Activated CD4-positive, alpha-beta T cell treated with anti-CD3 and anti-CD28 coated beads, Interleukin-2, amount 50 U/mL, for 24 hours (primary cell): ENCODE measurements at regions not wholly inside any gene's neighbourhood (a gene's known extent, or its start where the extent isn't known, plus 50 kb on each side); places are given as distances from the start of the nearest gene placed in this dataset.
"Not testable (repeated sequence)": the region's sequence is repeated elsewhere in the genome, so short reads cannot be mapped to it uniquely, and the experiment has no call there.

Experiments used
- DNase-seq, 2 donors: peaks; one replicate each; pipeline ENCODE4 v3.0.0-alpha.2; 2020; ENCODE audit warnings: low read depth in 1 of 2, low spot score in 1 of 2

- no peak for DNase-seq
Measured at GRCh38 chr4:19119904-19120560, 1098.5 kb upstream of the LCORL start.

DNA sequence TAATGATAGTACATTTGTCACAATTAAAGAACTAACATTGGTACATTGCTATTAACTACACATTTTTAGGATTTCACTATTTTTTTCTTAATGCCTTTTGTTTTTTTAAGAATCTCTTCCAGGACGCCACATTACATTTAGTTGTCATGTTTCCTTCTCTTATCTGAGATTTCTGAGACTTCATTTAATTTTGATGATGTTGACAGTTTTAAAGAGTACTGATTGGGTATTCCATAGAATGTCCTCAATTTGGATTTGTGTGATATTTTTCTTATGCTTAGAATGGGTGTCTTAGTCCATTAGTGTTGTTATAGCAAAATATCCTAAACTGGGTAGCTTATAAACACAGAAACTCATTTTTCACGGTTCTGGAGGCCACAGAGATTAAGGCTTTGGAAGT is 1095.5 kb upstream of the LCORL start:
- DNase-seq: no peak

GRCh38 chr4:19104176-19104575 is 1082.6 kb upstream of the LCORL start:
- DNase-seq: no peak

DNA sequence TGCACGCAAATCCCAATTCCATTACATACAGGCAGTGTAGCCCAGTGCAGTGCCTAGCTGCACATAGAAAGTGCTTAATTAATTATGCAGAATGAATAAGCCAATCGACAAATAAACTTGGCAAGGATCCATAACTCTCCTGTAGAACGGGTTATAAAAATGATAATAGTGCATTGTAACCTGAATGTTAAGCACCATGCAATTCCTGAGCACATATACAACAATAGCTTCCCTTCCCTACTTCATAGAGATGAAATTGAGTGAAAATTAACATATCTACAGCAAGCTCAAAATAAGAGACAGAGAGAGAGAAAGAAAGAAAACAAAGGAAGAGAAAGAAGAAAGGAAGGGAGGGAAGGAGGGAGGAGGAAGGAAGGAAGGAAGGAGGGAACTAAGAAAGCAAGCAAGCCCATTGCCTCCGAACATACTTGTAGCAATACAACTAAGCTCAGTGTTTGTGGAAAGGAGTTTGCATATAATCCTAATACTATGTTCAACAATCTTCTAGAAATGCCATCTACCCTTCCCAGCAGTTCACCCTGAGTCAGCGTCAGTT is 1074.0 kb upstream of the LCORL start:
- no peak for DNase-seq

DNA sequence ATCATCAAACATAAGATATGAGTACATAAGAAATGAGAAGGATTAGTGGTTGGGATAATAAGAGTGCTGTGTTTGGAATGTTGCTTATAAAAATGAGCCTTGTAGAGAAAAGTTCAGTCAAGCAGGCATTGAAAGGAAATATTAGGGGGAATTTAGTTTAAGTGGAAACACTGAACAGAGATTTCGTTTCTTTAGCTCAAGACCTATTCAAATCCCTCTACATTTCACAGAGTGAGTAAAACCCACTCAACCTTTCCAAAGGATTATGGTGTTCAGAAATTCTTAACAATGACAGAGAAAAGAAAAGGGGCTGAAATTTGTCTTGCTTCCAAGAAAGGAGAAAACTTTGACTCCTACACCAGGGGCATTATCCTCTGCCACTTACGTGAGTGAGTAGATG is 1072.4 kb upstream of the LCORL start:
- DNase-seq: no peak

DNA sequence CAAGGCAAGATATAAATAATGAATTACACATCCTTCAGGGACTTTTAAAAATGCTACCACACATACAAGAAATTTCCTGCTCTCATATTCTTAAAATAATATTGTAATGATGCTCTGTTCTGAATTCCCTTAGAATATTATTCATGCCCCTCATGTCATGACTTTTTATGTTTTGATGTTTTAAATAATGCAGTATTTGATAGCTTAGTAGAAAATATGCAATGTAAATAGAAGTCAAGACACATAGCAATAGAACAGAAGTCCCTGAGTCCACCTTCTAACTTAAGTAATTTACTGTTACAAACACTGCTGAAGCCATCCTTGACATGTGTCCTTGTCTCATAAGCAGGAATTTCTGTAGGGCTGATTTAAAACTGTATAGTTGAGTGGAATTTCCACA is 1071.2 kb upstream of the LCORL start:
- DNase-seq: no peak

DNA sequence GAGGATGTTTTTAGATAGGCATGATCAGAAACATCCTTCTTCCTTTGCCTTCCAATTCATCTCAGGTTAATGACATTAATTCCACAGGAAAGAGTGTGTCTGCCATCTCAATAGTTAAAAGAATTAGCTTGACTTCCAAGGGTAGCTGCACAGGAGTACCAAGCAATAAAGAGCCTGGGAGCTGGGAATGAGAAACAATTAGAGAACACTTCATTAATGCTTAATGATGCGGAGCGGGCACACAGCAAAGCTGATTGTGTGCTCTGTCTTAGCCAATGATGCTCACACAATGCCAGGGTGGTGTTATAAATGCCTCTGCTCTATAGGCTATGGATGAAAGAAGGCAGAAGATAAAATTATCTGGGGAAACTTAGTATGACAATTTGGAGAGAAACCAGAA is 1052.5 kb upstream of the LCORL start:
- no peak for DNase-seq

DNA sequence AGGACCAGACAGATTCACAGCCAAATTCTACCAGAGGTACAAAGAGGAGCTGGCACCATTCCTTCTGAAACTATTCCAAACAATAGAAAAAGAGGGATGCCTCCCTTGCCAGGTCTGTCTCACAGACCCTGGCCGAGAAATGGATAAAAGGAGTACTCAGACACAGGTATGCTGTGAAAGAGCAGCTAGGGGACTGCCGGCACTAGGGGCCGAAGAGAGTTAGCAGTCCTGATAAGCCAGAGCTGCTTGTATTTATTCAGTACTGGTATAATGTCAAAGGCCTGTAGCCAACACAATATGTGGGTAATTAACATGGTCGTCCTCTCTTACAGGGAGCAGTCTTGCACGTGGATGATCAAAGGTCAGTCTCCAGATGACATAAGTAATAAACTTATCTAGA is 1042.1 kb upstream of the LCORL start:
- DNase-seq: no peak

DNA sequence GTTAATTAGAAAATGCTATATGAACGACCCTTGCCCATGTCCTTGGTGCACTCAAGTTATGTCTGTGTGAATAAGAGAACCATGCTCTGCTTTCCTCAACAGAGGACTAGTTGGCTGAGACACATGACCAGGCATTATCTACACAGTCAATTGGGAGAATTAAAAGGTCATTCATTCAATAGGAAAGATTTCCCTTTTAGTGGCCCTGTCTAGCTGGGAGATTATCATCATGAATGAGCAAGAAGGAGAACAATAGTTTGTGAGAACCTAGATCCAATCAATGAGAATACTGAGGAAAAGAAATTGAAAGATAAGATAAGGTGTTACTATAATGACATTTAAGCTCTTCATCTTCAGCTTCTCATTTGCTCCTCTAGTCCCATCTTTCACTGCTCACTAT is 1033.4 kb upstream of the LCORL start:
- no peak for DNase-seq

DNA sequence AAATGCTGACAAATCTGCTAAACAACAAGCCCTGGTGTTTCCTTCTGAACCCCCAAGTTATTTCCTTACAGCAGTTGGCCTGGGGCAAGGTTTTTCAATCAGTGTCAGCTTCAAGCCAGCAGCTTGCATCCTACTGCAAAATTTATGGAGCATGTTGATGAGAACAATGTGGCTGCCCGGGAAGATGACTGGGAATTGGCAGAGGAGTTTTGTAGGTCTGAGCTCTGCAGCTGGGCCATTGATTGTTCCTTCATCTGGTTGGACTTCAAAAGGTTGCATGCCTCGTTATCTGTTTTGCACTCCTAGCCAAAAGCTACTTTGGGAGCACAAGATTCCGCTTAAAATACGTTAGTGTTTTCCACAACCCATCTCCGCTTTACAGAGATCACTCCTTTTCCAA is 1030.3 kb upstream of the LCORL start:
- no peak for DNase-seq

DNA sequence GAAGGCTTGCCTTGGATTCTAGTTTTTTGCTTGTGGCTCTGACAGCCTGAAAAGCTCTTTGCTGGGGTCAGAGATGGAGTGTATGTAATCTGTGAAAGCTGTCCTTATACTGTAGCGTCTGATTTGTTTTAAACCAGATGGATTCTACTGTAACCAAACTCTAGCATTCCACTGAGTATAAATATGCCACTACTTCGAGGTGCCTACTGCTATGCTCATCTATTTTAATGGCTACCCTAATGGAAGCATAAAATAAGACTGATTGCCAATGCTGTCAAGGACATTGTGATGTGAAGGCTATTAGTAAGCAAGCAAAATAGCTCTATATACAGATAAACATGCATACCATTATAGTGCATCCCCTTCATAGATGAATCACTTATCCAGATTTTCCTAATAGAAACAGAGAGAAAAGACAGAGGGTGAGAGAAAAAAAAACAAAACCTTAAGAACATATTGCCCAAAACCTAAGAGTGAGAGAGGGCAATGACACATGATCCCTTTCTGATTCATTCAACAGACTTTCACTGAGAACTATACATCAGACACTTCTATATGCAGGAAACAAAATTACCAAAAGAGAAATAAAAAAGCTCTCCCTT is 1025.8 kb upstream of the LCORL start:
- no peak for DNase-seq

DNA sequence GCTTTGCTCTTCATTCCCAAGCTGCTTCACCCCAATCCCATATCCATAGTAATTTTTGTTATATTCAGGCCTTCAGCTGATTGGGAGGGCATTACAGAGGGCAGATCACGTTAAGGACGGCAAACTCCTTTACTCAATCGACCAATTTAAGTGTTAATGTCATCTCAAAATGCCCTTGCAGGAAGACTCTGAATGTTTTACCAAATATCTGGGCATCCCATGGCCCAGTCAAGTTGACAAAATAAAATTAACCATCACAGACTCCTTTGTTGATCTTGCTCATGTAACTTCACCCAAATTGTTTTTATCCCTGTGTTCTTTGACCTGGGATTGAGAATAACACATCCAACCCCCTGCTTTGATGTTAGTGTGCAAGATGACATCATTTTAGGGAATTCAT is 1018.3 kb upstream of the LCORL start:
- DNase-seq: no peak

DNA sequence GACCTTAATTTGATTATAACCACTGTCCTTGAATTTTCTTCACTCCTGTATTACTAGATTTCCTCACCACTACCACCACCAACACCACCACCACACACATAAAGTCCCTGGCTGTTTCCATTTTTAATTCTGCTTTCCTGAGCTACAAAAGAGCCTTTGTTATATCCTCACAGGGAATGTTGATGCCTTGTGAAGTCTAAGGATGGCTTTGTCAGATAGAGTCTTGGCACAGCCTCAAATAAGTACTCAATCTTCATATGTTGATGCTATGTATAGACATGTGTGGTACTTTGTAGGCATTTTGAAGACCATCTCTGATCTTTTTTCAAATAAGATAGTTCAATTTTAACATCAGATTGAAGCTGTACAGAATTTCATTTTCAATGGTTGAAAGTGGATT is 1016.7 kb upstream of the LCORL start:
- DNase-seq: no peak

DNA sequence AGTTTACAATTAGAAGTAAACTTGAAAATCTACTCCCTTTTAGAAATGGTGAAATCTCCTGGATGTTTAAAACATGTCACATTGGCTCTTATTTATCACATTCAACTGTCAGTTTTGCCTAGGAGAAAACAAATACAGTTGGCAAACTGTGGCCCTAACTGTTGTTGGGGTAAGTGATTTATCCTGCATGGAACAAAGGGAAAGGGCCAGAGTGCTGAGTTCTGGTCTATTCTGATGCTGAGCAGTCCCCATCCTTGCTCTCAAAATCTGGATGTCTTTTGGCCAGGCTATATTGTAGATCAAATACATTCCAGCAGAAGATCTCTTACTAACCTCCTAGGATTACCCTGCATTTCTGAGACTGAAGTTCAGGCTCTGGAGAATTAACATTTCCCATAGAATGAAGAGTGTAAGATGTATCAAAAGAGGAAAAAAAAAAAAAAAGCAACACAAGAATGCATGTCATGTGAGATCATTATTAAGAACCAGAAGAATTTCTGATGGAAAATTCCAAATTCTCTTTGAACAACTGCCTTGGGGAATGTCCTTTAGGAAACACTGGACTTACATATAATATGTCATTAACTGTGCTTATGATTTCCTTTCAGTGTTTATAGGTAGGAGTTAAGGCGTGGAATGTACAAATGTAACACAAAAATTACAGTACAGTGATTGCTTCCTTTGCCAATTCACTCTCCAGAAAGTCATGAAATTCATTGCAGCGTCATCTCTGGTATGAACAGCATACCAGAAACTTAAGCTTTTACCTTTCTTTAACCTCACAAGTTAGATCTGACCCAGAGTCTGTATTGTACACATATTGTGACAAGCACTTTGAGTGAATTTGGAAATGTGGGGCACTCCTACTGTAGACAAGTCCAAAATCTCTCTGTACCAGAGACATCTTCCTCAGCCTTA is 1012.5 kb upstream of the LCORL start:
- no peak for DNase-seq

GRCh38 chr4:19030536-19030935 is 1009.0 kb upstream of the LCORL start:
- no peak for DNase-seq

GRCh38 chr4:19030048-19030447 is 1008.5 kb upstream of the LCORL start:
- DNase-seq: no peak

DNA sequence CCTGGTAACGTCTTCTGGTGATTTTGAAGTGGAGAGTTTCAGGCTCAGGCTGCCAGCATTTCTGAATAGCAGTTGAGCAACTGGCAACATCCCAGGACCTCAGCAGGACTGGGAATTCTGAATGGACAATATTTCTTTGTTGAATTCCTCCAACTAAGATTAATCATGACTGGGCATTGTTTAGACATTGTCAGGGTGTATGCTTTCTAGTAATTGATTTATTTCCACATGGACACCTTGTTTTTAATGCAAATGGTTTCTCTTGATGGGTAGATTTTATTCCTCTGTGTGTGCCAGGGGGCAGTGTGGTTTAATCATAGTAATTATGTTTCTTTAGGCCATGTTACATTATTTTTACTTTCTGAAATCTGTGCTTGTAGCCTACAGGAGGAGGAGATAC is 1004.7 kb upstream of the LCORL start:
- no peak for DNase-seq

DNA sequence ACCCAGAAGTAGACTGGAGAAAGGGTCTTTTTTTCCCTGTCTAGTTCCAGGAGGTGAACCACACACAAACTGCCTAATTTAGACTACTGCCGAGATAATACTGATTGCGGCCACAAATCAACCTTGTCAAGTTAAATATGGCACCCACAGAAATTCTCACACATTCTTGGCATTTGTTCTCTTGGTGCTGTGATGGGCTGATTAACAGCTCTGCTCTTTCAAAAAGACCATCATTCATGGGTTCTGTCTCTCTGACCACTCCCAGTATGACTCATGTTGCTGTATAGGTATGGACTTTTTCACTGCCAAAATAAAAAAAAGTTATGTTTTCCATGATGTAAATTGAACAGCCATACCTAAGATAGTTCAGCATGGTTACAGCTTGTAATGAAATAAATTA is 1003.5 kb upstream of the LCORL start:
- no peak for DNase-seq

- DNase-seq: no peak
Measured at GRCh38 chr4:19024047-19024446, 1002.5 kb upstream of the LCORL start.

DNA sequence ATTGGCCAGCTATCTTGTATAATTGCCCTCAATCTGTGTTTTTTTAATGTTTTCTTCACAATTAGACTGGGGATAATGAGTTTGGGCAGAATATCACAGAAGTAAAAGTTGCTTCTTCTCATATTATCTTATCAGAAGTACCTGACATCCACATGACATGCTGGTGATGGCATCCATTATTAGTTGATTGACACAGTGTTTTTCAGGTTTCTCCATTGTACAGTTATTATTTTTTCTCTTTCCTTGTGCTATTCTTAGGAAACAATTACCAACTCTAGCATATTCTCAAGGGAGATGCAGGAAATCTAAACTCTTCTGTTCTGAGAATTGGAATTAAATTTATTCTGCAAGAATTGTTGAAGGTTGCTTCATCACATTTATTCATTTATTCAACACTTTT is 1000.1 kb upstream of the LCORL start:
- no peak for DNase-seq

DNA sequence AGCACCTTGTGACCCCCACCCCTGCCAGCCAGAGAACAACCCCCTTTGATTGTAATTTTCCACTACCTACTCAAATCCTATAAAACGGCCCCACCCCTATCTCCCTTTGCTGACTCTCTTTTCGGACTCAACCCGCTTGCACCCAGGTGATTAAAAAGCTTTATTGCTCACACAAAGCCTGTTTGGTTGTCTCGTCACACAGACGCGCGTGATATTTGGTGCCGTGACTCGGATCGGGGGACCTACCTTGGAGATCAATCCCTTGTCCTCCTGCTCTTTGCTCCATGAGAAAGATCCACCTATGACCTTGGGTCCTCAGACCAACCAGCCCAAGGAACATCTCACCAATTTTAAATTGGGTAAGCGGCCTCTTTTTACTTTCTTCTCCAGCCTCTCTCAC is 995.0 kb upstream of the LCORL start:
- not testable (repeated sequence) for DNase-seq

- no peak for DNase-seq
Measured at GRCh38 chr4:19014594-19014993, 993.0 kb upstream of the LCORL start.
